Activated naive CD4-positive, alpha-beta T cell (primary cell): ENCODE measurements at regions not wholly inside any gene's neighbourhood (a gene's known extent, or its start where the extent isn't known, plus 50 kb on each side); places are given as distances from the start of the nearest gene placed in this dataset.
"Not testable (repeated sequence)": the region's sequence is repeated elsewhere in the genome, so short reads cannot be mapped to it uniquely, and the experiment has no call there.

Experiments
- DNase-seq, 4 experiments: peaks; one replicate each; lab custom pipeline; 2025; lab: John Stamatoyannopoulos, UW

DNA sequence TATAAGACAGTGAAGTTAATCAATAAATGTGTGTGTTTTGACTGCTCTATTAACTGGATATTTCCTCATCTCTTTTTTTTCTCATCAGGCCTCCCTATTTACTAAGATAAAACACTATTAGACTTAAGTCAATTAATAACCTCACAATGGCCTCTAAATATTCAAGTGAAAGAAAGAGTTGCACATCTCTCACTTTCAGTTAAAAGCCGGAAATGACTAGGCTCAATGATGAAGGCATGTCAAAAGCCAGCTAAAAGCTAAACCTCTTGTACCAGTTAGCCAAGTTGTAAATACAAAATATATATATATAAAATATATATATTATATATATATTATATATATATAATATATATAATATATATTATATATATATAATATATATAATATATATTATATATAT is 127.0 kb upstream of the MEOX2 start:
- DNase-seq, result no peak

DNA sequence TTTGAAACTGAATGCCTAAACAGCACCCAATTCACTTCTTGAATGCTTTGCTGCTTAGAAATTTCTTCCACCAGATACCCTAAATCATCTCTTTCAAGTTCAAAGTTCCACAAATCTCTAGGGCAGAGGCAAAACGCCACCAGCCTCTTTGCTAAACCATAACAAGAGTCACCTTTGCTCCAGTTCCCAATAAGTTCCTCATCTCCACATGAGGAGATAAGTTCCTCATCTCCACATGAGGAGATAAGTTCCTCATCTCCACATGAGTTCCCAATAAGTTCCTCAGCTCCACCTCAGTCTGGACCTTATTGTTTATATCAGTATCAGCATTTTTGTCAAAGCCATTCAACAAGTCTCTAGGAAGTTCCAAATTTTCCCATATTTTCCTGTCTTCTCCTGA is 123.9 kb upstream of the MEOX2 start:
- DNase-seq, result not testable (repeated sequence)

DNA sequence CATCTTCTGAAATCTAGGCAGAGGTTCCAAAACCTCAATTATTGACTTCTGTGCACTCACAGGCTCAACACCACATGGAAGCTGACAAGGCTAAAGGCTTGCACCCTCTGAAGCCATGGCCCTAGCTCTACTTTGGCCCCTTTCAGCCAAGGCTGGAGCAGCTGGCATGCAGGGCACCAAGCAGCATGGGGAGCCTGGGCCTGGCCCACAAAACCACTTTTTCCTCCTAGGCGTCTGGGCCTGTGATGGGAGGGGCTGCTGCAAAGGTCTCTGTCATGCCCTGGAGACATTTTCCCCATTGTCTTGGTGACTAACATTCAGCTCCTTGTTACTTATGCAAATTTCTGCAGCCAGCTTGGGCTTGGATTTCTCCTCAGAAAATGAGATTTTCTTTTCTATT is 123.5 kb upstream of the MEOX2 start:
- DNase-seq, result not testable (repeated sequence)

DNA sequence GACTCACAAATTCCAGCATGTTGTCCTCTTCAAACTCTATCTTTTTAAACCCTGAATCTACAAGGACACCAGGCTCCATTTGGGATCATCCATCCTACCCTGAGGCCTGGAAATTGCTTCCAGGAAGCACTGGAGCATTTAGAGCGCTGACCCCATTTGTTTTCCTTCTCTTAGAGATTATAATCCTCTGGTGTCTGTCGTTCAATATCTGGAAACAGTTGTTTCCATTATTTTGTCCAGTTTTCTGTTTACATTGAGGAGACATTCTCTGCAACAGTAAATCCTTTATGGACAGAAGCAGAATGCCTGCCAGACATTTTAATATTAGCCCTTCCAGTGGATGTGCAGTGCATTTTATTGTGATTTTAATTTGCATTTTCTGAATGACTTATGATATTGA is 119.4 kb upstream of the MEOX2 start:
- no peak for DNase-seq

DNA sequence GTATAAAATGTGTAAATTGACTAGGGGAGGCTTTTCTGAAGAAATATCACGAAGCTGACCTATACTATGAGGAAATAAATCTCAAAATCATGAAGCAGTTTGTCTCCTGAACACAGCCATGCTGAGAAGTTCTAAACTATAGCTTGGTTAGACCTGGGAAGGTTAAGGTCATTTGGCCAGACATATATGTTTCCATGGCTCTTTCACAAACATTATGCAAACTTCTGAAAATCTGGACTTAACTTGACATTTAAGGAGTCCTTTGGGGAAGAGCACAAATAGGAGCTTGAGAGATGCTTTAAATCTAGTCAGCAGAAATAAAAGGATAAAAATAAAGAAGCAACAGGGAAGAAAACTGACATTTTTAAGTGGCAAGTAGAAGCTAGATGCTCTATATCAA is 115.9 kb upstream of the MEOX2 start:
- DNase-seq, result no peak

DNA sequence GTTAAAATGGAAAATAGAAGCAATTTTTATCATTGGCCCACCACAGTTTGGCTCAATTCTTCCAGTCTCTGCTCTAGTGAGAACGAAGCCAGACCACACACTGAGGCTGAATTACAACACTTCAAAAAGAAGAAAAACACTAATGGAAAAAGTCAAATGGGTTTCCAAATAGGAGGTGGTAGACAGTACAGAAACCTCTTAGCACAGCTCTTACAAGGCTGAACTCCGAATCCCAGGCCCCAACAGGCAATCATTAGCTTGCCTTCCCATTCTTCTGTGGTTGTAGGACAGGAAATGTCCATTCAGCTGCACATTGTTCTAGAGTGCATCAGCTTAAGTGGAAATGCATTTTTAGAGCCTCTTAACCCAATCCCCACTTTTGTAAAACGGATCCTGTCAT is 115.1 kb upstream of the MEOX2 start:
- no peak for DNase-seq

DNA sequence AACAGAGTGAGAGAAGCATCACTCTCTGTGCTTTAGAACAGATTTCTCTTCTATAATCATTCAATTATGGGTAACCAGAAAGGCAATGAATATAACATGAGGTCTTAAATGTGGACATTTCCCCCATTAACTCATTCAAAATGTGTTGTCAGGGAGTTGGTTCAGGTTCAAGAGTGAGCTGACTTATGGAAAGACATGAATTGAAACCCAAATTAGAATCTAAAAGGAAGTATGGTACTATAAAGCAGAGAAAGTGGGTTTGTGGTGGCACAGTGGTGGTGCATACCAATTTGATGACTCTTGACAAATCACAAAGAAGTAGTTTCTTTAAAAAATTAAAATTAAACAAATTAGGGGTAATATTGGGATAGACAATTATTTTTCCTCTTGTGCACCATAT is 114.6 kb upstream of the MEOX2 start:
- no peak for DNase-seq

DNA sequence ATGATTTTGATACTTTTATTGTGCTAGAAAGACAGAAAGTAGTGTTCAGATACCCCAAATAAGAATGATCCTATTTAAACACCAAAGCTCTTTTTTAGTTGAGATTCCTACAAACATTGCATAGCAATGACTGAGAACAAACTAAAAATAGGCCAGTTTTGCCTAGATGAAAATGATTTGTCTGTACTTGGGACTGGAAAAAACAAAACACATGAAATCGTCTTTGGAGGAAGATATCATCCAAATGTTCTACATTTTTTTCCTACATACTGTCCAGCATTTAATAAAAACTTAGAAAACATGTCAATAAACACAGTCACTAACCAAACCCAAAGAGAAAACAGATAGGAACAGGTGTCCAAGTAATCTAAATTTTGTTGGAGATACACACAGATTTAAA is 111.6 kb upstream of the MEOX2 start:
- DNase-seq, result no peak

DNA sequence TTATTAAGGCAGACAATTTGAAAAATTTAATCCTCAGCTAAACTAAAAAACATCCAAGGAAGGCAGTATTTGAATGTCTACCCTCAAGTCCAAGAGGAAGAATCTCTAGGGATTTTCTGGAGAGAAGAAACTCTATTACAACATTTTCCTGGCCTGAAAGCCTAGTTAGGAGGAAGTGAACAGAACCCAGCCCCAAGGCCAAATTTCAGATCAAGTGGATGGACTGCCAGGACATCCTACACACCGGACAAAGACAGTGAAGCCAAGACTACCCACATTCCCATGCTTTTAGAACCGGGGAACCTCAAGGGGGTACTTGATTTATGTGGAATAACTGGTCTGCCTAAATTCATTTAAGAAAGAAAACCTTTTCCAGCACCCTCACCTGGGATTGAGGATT is 108.9 kb upstream of the MEOX2 start:
- DNase-seq, result no peak

DNA sequence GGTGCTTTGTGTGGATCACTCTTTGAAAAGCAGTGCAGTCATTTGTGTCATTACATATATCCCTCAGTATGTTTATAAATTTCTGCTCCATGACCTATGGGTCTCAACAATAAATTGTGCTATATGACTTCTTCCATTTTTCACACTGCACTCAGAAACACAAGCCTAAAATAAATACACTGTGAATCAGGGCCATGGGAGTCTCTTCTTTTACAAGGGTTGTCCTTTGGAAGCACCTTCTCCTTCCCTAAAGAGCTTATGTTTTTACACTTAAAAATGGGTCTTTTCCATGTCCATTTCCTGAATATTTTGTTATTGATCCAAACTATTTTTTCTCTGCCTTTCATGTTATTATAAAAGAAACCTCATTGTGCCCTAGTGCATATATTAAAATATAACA is 108.3 kb upstream of the MEOX2 start:
- no peak for DNase-seq

DNA sequence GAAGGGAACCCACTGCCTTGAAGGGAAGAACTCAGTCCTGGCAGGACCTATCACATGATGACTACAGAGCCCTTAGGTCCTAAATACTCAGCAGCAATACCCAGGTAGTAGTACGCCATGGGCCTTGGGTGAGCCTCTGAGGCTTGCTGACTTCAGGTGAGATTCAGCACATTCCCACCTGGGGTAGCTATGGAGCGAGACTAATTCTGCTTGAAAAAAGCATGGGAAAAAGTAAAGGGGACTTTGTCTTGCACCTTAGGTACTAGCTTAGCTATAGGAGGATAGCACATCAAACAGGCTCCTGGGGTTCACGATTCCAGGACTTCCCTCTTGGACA is 98.2 kb upstream of the MEOX2 start:
- DNase-seq, result no peak

DNA sequence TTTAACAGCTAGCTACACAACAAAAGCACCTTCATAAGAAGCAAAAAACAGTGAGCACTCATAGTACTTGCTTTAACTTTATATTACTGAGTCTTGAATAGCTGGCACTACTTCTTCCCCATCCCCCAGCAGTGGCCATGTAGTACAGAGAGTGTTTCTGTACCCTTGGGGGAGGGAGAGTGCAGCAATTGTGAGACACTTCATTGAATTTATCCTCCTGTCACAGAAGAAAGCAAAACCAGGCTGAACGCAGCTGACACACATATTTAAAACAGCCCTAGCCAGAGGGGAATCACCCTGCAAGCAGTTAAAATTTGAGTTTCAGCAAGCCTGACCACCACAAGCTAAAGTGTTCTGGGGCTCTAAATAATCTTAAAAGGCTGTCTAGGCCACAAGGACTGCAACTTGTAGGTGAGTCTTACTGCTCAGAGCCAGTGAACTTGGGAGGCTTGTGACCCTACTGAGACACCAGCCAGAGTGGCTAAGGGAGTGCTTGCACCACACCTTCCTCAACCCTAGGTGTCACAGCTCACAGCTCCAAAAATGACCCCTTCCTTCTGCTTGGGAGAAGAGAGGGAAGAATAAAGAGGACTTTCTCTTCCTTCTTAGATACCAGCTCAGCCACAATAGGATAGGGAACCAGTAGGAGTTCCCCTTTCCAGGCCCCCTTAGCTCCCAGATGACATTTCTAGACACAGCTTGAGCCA is 97.7 kb upstream of the MEOX2 start:
- no peak for DNase-seq

DNA sequence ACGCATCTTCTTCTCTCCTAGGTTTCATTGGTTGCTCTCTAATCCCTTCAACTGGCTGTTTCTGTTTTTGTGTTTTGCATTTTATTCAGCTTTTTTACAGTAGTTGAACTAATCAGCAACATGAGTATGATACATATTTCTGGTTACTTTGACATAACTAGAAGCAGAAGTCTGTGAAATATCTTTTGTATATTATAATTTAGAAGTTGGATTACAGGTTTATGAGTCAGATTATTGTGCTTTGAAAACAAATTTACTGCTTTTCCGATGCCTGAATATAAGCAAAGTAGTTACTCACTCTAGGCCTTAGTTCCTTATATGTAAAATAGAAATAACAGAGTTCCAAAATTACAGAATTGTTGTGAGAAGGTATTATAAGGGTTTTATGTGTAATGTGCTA is 96.2 kb upstream of the MEOX2 start:
- no peak for DNase-seq

DNA sequence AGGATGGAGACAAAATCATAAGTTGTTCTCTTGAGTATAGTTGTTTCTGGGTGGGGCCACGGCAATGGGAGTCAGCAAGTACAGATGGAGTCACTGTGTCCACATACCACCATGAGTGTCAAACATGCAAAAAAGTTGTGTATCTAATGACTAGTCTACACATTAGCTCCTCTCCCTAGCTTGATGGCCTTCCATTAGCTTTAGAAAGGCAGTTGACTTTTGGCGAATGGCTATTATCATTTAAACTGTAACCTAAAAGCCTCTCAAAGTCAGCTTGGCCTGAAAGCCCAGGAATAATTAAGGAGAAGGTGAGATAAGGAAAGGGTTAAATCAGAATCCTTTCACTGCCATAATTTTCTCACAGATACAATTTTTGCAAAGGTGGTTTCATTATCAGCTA is 95.5 kb upstream of the MEOX2 start:
- no peak for DNase-seq

DNA sequence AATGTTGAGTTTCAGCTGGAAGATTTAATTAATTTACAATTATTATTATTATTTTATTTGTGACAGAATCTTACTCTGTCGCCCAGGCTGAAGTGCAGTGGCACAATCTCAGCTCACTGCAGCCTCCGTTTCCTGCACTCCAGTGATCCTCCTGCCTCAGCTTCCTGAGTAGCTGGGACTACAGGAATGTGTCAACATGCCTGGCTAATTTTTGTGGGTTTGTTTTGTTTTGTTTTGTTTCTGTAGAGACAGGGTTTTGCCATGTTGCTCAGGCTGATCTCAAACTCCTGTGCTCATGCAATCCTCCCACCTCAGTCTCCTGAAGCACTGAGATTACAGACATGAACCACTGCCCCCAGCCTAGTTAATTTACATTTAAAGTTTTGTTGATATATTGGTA is 93.8 kb upstream of the MEOX2 start:
- DNase-seq, result no peak

DNA sequence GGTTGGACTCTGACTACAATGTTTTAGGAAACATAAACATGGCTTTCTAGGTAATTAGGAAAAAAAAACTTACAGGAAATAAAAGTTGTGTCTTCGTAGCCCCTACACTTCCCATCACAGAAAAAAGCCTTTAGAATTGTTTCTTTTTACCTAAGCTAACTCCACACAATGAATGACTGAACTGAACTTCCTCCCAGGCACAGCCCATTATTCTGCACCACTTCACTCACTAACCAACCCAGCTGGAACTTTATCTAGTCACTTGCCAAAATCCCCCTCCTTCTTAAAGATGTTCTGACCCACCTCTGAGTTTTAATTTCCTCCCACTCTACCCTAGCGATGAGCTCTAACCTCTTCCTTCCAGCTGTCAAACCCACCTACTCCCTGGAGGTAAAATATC is 91.7 kb upstream of the MEOX2 start:
- no peak for DNase-seq

DNA sequence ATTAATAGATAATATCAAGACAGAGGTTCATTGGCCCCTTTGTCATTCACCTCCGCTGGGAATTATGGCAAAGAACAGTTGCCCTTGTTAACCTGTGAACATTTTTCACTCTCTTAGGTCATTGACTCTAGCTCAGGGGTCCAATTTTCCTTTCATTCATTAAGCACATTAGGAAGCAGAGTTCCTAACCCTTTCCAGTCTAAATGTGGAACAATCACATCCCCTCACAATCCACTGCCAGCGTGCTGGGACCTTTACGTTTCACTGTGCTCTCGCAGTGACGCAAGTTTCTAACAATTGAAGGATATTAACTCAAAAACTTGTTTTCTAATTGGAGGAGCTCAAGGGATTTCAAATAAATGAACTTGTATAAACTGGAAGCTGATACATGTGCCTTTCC is 79.3 kb upstream of the MEOX2 start:
- DNase-seq, result no peak

DNA sequence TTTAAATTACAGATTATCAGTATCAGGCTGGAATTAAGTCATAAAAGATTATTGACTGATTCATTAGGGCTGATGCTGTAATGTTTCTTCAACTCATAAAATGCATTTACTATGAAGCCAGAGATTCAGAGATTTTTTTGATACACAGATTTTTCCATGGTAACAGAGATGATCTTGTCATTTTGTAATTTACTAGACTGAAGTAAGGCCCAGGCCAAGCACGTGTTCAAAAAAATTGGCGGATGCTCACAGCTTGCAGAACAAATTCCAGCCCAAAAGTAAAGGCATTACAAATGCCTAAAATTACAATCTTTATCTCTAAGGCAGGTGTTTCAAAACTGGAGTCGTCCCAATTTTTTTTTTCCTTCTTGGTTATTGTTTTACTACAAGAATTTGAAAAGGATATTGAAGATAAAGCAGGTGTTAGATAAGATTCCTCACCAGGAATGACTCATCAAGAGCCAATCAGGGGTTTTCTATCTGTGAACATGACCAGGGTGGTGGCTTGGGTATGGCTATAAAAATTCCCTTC is 78.4 kb upstream of the MEOX2 start:
- DNase-seq, result no peak

DNA sequence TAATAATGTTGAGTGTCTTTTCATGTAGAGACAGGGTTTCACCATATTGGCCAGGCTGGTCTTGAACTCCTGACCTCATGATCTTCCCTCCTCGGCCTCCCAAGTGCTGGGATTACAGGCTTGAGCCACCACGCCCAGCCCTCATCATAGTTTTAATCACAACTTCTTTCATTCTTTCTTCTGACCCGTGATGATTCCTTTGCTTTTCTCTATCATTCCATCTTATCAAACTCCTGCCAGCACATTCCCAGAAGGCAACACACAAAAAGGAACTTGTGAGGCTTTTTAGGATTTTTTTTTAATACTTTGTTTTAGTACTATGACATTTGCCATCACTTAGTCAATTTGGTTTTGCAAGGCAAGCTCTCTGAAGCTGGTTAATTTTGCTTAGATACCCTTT is 77.5 kb upstream of the MEOX2 start:
- no peak for DNase-seq

DNA sequence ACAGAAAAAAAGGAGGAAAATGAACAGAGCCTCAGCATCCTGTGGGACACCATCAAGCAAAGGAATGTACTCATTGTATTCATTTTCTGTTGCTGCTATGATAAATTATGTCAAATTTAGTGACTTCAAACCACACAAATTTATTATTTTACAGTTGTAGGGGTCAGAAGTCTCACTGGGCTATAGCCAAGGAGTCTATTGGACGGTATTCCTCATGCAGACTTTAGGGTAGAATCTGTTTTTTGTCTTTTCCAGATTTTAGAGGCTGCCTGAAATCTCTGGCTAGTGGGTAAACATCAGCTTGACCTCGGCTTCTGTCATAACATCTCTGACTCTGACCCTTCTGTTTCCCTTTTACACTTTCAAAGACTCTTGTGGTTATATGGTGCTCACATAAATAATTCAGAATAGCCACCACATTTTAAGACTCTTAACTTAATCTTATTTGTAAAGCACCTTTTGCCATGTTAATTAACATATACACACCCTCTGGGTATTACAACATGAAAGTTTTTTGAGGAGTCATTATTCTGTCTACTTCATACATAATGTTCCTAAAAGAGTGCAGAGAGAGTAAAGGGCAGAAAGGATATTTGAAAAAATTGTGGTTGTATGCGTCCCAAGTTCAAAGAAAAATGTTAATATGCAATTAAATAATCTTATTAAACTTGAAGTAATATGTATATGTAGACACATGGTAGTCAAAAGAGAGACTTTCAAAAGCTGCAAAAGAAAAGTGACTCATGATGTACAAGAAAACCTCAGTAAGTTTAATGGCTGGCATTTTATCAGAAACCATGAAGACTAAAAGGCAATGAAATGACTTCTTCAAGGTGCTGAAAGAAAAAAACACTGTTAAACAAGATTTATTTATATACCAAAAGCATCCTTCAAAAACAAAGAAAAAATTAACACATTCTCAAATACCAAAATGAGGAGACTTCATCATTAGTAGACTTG is 70.8 kb upstream of the MEOX2 start:
- no peak for DNase-seq

DNA sequence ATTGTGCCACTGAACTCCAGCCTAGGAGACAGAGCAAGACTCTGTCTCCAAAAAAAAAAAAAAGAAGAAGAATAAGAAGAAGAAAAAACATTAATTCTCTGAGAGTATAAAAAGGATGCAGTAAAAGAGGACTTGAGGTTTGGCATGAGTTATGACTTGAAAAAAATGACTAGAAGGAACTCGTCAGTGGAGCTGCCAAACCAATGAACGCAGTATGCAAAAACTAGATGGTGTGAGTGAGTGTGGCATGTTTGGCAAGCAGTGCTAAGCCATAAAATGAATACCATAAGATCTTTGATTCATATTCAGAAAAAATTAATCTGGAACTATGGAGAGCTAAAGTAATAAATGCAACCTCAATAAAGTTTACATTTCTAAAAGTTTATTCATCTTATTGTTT is 68.6 kb upstream of the MEOX2 start:
- no peak for DNase-seq

DNA sequence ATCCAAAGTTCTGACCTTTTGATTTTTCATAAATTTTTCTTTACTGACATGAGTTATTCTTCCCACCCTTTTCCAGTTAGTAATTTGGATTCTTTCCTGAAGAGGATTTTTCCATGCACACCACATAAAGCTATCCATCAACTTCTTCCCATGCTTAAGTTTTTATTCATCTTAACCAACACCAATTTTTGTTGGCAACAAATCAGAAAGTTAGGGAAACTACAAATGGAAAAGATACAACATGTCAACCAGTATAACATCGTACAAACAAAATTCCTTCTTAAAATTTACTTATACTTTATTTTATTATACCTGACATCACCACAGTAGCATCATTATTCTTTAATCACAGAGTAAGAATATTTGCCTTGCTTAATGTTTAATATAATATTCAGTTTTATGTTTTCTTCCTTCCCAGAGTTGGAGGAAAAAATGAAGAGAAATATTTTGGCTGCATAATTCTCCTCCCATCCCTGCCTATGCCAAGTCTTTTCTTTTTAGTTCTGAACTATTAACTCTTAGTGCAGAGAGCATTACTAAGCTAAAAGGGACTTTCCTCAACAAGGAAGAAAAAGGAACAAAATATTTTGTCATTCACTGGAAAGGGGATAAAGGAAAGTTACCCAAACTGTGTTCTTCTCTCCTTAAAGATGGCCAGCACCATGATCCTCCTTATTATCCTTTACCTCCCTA is 67.5 kb upstream of the MEOX2 start:
- no peak for DNase-seq

DNA sequence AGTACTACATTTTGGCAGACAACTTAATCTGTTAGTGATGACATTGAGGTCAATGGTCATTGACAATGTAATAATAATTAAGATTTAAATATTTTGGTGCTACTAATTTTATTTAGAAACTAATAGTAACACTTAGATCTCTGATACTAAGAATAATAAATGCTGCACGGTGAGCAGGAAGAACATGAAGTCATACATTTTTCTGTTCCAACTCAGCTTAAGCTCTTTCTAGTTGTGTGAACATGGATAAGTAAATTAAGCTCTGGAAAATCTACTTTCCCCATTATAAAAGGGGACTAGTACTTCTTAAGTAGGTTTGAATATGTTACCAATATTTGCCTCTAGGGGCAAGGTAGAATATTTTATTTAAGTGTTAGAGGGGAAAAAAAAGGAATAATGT is 65.9 kb upstream of the MEOX2 start:
- DNase-seq, result no peak
